HEK293 (cell line): ENCODE measurements at regions not wholly inside any gene's neighbourhood (a gene's known extent, or its start where the extent isn't known, plus 50 kb on each side); places are given as distances from the start of the nearest gene placed in this dataset.

Experiments
- CTCF ChIP-seq: fragments of 450-650 bp; formaldehyde crosslinking; IDR thresholded peaks from 2 replicates; pipeline ENCODE4 v1.5.1; 2016; ENCODE audit warnings: missing biosample characterization, missing genetic modification characterization
- KLF17 ChIP-seq: fragments of 450-650 bp; formaldehyde crosslinking; IDR thresholded peaks from 2 replicates; pipeline ENCODE4 v1.5.1; 2016; ENCODE audit warnings: missing biosample characterization, missing genetic modification characterization
- KLF7 ChIP-seq: fragments of 450-650 bp; formaldehyde crosslinking; IDR thresholded peaks from 2 replicates; pipeline ENCODE4 v1.5.1; 2016; ENCODE audit warnings: missing biosample characterization, missing genetic modification characterization, borderline replicate concordance
- SALL2 ChIP-seq: fragments of 450-650 bp; formaldehyde crosslinking; IDR thresholded peaks from 2 replicates; pipeline ENCODE4 v1.5.0; 2017; ENCODE audit warnings: missing biosample characterization, mild to moderate bottlenecking, missing genetic modification characterization, borderline replicate concordance
- ZBTB11 ChIP-seq: fragments of 450-650 bp; formaldehyde crosslinking; conservative IDR thresholded peaks from 2 replicates; pipeline ENCODE4 v1.5.1; 2016; ENCODE audit warnings: low read depth, missing biosample characterization, missing genetic modification characterization
- ZNF175 ChIP-seq: fragments of 450-650 bp; formaldehyde crosslinking; IDR thresholded peaks from 2 replicates; pipeline ENCODE4 v1.5.1; 2016; ENCODE audit warnings: missing biosample characterization, missing genetic modification characterization
- ZNF274 ChIP-seq, 2 experiments: fragments of 200-500 bp in 1 of 2; fragments of 450-650 bp in 1 of 2; sonication (Bioruptor generic) in 1 of 2; formaldehyde crosslinking in 1 of 2; IDR thresholded peaks; 2 replicates each; pipeline versions ENCODE4 v1.5.1 to v1.6.1; 2014 to 2016; ENCODE audit warnings: borderline replicate concordance in 1 of 2, inconsistent platforms in 1 of 2, low read length in 1 of 2, missing biosample characterization in 1 of 2, missing genetic modification characterization in 1 of 2
- ZNF416 ChIP-seq: fragments of 450-650 bp; formaldehyde crosslinking; IDR thresholded peaks from 2 replicates; pipeline ENCODE4 v1.5.1; 2016; ENCODE audit warnings: missing biosample characterization, missing genetic modification characterization
- ZNF626 ChIP-seq: fragments of 450-650 bp; sonication (Bioruptor Pico); formaldehyde crosslinking; IDR thresholded peaks from 2 replicates; pipeline ENCODE4 v1.5.1; 2018; ENCODE audit warnings: missing biosample characterization, missing genetic modification characterization, inconsistent platforms
- ZNF660 ChIP-seq: fragments of 450-650 bp; IDR thresholded peaks from 2 replicates; pipeline ENCODE4 v1.5.1; 2018; ENCODE audit warnings: missing biosample characterization, mild to moderate bottlenecking, missing genetic modification characterization
- ZNF701 ChIP-seq: fragments of 450-650 bp; formaldehyde crosslinking; IDR thresholded peaks from 2 replicates; pipeline ENCODE4 v1.5.1; 2016; ENCODE audit warnings: missing biosample characterization, missing genetic modification characterization
- TF ChIP-seq, protein P1 (sequence below): fragments of 450-650 bp; formaldehyde crosslinking; IDR thresholded peaks from 2 replicates; pipeline ENCODE4 v1.5.1; 2017; ENCODE audit warnings: missing biosample characterization, mild to moderate bottlenecking, missing genetic modification characterization, moderate library complexity
- TF ChIP-seq, protein P2 (sequence below): sonication (generic); formaldehyde crosslinking; IDR thresholded peaks from 2 replicates; pipeline ENCODE4 v1.8.1; 2022; ENCODE audit warnings: mild to moderate bottlenecking, moderate library complexity, missing genetic modification reagents

- TF ChIP-seq, protein P1, sequence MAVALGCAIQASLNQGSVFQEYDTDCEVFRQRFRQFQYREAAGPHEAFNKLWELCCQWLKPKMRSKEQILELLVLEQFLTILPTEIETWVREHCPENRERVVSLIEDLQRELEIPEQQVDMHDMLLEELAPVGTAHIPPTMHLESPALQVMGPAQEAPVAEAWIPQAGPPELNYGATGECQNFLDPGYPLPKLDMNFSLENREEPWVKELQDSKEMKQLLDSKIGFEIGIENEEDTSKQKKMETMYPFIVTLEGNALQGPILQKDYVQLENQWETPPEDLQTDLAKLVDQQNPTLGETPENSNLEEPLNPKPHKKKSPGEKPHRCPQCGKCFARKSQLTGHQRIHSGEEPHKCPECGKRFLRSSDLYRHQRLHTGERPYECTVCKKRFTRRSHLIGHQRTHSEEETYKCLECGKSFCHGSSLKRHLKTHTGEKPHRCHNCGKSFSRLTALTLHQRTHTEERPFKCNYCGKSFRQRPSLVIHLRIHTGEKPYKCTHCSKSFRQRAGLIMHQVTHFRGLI = no peak
- no peak for TF ChIP-seq CTCF (tag by site-specific recombination)
- TF ChIP-seq ZNF175 = no peak
- TF ChIP-seq KLF17 (tag by site-specific recombination) = no peak
- TF ChIP-seq ZNF416 (tag by site-specific recombination) = no peak
- no peak for TF ChIP-seq ZNF660 (tag by site-specific recombination)
- TF ChIP-seq ZNF274 (IDR thresholded peaks at IDR 0.05; ENCODE audit: low read length) = no peak
- no peak for TF ChIP-seq ZNF274 (tag by site-specific recombination; IDR thresholded peaks at IDR 0.05; ENCODE audit: borderline replicate concordance)
- TF ChIP-seq KLF7 (tag by site-specific recombination) = no peak
- no peak for TF ChIP-seq ZNF701 (tag by site-specific recombination)
- TF ChIP-seq ZNF626 (tag by site-specific recombination) = no peak
- no peak for TF ChIP-seq SALL2
- TF ChIP-seq ZBTB11 (tag by site-specific recombination) = no peak
- TF ChIP-seq, protein P2, sequence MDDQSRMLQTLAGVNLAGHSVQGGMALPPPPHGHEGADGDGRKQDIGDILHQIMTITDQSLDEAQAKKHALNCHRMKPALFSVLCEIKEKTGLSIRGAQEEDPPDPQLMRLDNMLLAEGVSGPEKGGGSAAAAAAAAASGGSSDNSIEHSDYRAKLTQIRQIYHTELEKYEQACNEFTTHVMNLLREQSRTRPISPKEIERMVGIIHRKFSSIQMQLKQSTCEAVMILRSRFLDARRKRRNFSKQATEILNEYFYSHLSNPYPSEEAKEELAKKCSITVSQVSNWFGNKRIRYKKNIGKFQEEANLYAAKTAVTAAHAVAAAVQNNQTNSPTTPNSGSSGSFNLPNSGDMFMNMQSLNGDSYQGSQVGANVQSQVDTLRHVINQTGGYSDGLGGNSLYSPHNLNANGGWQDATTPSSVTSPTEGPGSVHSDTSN (CRISPR knock-in tag) = no peak
Observed at GRCh38 chr6:45738057-45738455, 277.6 kb downstream of the CLIC5 start.
